Transverse colon (tissue), 4 donors: ENCODE measurements at regions not wholly inside any gene's neighbourhood (a gene's known extent, or its start where the extent isn't known, plus 50 kb on each side); places are given as distances from the start of the nearest gene placed in this dataset.

Source experiments
- CTCF ChIP-seq, 5 experiments: fragments of 200-600 bp in 3 of 5; fragments of 450-650 bp in 2 of 5; sonication (generic) in 3 of 5; IDR thresholded peaks; 1 replicate in 2 of 5; 2 replicates in 3 of 5; pipeline ENCODE4 v1.5.1; 2016 to 2017; ENCODE audit warnings: antibody characterized with exemption in 5 of 5, inconsistent platforms in 3 of 5, mild to moderate bottlenecking in 2 of 5, moderate library complexity in 1 of 5
- POLR2A ChIP-seq: fragments of 450-650 bp; IDR thresholded peaks from one replicate; pipeline ENCODE4 v1.6.1; 2016; ENCODE audit warnings: antibody characterized with exemption, mild to moderate bottlenecking, moderate library complexity
- POLR2AphosphoS5 ChIP-seq, 3 donors: sonication (generic); formaldehyde crosslinking; IDR thresholded peaks; one replicate each; pipeline ENCODE4 v1.6.1; 2016; ENCODE audit warnings: antibody characterized with exemption in 3 of 3

DNA sequence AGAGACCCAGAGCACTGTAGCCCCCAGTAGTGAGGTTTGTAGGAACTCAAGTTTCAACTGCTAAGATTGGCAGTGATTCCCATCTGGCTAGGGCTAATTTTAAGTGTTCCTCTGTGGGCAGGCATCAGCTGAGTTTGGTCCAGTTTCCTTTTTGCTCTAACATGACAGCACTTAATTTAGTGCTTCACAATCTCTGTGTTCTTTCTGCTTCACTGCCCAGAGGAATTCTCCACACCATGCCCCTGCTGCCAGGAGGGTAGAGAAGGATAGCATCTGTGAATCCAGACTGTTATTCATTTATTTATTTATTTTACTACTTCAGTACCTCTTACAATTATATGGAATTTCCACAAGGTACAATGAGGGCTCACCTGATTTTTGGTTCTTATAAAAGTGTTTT is 549.9 kb upstream of the FSIP2 start:
- TF ChIP-seq CTCF (IDR thresholded peaks at IDR 0.05) (no peak), POLR2AphosphoS5 (IDR thresholded peaks at IDR 0.05) (no peak), POLR2A (no peak)
